Esophagus squamous epithelium (tissue), 4 donors: ENCODE measurements at regions not wholly inside any gene's neighbourhood (a gene's known extent, or its start where the extent isn't known, plus 50 kb on each side); places are given as distances from the start of the nearest gene placed in this dataset.

ENCODE experiments used
- POLR2A ChIP-seq, 4 donors: fragments of 450-650 bp; IDR thresholded peaks; one replicate each; pipeline ENCODE4 v1.6.1; 2017; ENCODE audit warnings: antibody characterized with exemption in 4 of 4, mild to moderate bottlenecking in 4 of 4, moderate library complexity in 3 of 4
- TF ChIP-seq, protein P1 (sequence below), 6 experiments: fragments of 450-650 bp in 4 of 6; fragments of 200-600 bp in 2 of 6; sonication (generic) in 2 of 6; IDR thresholded peaks; one replicate each; pipeline ENCODE4 v1.5.1; 2016 to 2019; ENCODE audit warnings: antibody characterized with exemption in 6 of 6, mild to moderate bottlenecking in 4 of 6, moderate library complexity in 4 of 6

DNA sequence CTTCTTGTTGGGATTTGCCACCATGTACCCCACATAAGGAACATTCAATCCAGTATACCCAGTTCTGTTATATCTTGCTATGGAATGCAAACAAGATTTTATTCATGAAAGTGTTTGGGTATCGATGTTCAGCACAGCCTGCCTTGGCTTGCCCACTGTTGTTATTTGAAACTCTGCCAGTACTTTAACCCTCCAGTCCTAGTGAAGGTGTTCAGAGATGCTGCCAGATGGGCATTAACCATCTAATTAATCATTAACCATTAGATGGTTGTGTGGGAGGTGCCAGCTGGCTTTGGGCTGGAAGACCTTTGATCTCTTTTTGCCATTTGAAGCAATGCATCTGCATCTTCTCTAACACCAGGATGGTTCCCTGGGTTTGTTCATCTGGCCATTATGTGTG is 363.0 kb downstream of the SH2D4B start:
- TF ChIP-seq, protein P1, sequence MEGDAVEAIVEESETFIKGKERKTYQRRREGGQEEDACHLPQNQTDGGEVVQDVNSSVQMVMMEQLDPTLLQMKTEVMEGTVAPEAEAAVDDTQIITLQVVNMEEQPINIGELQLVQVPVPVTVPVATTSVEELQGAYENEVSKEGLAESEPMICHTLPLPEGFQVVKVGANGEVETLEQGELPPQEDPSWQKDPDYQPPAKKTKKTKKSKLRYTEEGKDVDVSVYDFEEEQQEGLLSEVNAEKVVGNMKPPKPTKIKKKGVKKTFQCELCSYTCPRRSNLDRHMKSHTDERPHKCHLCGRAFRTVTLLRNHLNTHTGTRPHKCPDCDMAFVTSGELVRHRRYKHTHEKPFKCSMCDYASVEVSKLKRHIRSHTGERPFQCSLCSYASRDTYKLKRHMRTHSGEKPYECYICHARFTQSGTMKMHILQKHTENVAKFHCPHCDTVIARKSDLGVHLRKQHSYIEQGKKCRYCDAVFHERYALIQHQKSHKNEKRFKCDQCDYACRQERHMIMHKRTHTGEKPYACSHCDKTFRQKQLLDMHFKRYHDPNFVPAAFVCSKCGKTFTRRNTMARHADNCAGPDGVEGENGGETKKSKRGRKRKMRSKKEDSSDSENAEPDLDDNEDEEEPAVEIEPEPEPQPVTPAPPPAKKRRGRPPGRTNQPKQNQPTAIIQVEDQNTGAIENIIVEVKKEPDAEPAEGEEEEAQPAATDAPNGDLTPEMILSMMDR (IDR thresholded peaks at IDR 0.05) = no peak
- TF ChIP-seq POLR2A (IDR thresholded peaks at IDR 0.05) = no peak
